ENCODE measurements at regions not wholly inside any gene's neighbourhood (a gene's known extent, or its start where the extent isn't known, plus 50 kb on each side); places are given as distances from the start of the nearest gene placed in this dataset.

DNA sequence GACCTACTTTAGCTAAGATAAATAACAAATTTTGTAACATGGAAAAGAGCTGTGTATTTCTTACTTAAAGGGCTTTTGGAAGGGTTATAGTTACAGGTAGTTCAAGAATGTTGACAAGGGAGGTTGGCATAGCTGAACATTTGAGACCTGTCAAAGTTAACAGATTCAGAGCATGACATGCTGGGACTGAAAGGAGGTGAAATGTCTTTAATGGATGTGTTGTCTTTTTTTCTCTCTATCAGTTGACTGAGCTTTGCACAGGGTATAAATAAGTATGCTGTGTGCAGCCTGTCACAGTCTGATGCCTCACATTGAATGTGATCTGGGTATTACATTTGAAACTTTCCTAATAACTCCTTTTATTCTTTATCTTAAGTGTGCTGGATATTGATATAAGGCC lies 411.9 kb upstream of the ZP4 start:
- DNase-seq (ENCODE audit: low read depth in 3 of 3) = no peak

GRCh38 chr1:238296371-238296770 lies 405.6 kb upstream of the ZP4 start:
- DNase-seq (ENCODE audit: low read depth in 3 of 3) = no peak

GRCh38 chr1:238293075-238293474 lies 402.4 kb upstream of the ZP4 start:
- no peak for DNase-seq (ENCODE audit: low read depth in 3 of 3)

GRCh38 chr1:238281418-238281817 lies 390.7 kb upstream of the ZP4 start:
- no peak for DNase-seq (ENCODE audit: low read depth in 3 of 3)

DNA sequence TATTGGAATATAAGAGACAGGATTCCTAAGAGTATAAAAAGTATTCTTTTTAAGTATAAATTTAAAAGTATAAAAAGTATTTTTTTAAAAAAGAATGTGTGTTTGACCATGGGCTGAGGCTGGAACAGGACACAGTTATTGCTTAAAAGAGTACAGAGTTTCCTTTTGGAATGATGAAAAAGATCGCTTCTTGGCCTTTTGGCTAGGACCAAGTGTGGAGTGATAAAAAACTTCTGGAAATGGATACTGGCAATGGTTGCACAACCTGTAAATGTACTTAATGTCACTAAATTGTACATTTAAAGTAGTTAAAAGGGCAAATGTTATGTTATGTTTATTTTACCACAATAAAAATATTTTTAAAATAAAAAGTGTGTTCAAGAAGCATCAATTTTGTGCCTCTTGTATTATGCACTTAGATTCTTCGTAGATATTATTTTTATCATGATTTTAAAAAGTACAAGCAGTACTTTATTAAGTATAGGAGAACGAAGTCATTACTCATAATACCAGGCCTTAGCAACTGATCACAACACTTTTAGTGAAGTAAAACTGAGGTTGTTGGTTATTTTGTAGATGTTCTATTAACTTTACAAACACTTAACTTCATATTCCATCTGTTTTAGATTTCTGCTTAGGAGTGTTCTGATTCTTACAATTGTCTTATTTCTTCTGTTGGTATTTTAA lies 389.1 kb upstream of the ZP4 start:
- no peak for DNase-seq (ENCODE audit: low read depth in 3 of 3)

GRCh38 chr1:238272145-238272544 lies 381.4 kb upstream of the ZP4 start:
- DNase-seq (ENCODE audit: low read depth in 3 of 3) = no peak

GRCh38 chr1:238265866-238266265 lies 375.1 kb upstream of the ZP4 start:
- no peak for DNase-seq (ENCODE audit: low read depth in 3 of 3)

GRCh38 chr1:238264951-238265350 lies 374.2 kb upstream of the ZP4 start:
- no peak for DNase-seq (ENCODE audit: low read depth in 3 of 3)

DNA sequence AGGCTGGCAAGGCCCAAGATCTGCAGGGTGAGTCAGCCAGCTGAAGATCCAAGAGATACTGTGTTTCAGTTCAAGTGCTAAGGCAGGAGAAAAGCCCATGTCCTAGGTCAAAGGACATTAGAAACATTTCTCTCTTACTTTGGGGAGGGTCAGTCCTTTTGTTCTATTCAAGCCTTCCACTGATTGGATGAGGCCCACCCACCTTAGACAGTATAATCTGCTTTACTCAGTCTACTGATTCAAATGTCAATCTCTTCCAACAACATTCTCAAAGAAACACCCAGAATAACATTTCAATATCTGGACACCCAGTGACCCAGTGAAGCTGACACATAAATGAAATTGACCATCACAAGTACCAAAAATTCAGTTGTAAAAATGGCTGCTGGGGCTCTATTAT lies 367.8 kb upstream of the ZP4 start:
- DNase-seq (ENCODE audit: low read depth in 3 of 3) = no peak

GRCh38 chr1:238257018-238257621 lies 366.4 kb upstream of the ZP4 start:
- no peak for DNase-seq (ENCODE audit: low read depth in 3 of 3)

GRCh38 chr1:238254935-238255334 lies 364.2 kb upstream of the ZP4 start:
- no peak for DNase-seq (ENCODE audit: low read depth in 3 of 3)

DNA sequence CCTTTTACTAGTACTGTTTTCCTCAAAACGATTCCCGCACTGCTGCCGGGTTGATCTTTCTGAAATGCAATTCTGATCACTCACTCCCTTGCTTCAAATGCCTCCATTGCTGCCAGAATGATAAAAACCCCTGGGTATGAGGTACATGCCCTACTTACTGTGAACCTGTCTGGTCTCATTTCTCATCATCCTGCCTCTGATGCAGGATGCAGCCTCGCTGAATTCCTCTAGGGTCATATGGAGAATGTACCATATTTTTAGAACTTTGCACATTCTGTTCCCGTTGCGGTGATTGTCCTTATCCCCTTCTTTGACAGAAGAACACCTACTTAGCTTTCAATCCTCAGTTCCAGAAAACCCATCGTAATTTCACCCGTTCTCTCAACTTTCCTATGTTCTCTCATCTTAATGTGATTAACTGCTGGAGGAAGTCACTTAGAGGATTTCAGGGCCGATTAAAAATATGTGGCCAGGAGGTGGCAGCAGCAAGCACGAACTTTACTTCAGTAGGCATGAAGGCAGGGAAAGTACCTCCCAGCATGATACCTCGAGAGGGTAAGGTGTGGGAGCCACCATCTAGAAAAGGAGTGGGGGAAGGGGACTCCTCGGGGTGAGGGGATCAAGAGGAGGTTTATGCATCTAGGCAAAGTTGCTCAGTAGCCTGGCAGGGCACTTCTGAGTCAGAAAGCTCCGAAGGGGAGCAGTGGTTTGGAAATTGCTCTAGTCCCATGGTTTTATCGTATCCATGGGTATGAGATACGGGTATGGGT lies 361.5 kb upstream of the ZP4 start:
- DNase-seq (ENCODE audit: low read depth in 3 of 3) = peak in 2 of 3 experiments; percentile 1 to 14

DNA sequence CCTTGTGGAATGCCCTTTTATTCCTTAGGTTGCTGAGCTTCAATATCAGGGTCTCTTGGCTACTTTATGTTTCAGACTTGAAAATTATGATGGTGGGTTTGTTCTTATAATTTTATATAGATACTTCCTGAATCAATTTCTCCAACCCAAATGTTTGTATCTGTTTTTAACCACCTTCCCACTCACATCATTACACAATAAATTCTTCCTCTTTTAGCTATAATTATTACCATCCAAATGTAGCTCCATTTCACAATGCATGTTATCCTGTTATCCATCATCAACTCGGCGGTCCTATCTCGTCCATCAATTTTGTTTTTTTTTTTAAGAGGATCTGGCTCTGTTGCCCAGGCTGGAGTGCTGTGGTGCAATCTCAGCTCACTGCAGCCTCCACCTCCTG lies 357.6 kb upstream of the ZP4 start:
- DNase-seq (ENCODE audit: low read depth in 3 of 3) = no peak

- DNase-seq (ENCODE audit: low read depth in 3 of 3) = no peak
Measured at GRCh38 chr1:238242181-238242580, 351.5 kb upstream of the ZP4 start.

DNA sequence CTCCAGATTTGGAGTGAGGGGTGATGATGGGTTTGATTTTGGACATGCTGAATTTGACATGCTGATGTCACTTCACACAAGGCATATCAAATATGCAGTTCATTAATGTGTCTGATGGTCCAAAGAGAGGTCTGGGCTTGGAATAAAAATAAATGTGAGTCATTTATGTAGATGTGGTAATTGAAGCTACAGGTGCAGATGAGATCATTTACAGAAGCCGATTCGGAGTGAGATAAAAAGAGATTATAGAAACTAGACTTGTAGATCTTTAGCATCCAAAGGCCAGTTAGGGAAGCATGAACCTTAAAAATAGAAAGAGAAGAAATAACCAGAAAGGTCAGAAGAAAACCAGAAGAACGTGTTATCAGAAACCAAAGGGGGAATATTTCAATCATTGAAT lies 350.9 kb upstream of the ZP4 start:
- no peak for DNase-seq (ENCODE audit: low read depth in 3 of 3)

- DNase-seq (ENCODE audit: low read depth in 3 of 3) = no peak
Measured at GRCh38 chr1:238239343-238239742, 348.6 kb upstream of the ZP4 start.

GRCh38 chr1:238233966-238234365 lies 343.2 kb upstream of the ZP4 start:
- no peak for DNase-seq (ENCODE audit: low read depth in 3 of 3)

DNA sequence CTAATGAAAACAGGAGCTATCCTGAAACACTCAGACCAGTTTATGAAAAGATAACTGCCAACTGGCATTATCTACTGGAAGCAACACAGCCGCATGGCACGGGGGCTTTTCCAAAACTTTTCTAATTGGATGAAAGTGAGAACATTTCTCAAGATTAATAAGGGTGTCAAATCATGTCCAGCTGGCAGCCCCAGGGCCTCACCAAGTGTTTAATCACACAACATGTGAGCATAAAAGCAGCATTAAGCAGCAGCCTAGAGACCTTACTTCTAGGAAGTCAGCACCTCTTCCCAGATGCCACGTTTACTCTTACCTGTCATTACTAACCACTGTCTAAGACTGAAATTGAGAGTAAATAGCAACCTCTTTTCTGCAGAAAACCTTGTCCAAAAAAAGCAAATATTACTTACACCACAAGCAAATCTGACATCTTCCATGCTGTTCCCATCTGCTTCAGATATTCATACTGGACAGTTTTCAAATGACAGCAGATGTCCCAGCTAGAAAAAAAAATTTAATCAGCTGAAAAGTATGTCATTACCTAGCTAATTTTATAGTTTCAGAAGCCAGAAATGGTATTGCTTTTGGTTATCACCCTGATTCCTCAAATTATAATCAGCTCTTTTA lies 341.5 kb upstream of the ZP4 start:
- DNase-seq (ENCODE audit: low read depth in 3 of 3) = no peak

- no peak for DNase-seq (ENCODE audit: low read depth in 3 of 3)
Measured at GRCh38 chr1:238226810-238227209, 336.1 kb upstream of the ZP4 start.

DNA sequence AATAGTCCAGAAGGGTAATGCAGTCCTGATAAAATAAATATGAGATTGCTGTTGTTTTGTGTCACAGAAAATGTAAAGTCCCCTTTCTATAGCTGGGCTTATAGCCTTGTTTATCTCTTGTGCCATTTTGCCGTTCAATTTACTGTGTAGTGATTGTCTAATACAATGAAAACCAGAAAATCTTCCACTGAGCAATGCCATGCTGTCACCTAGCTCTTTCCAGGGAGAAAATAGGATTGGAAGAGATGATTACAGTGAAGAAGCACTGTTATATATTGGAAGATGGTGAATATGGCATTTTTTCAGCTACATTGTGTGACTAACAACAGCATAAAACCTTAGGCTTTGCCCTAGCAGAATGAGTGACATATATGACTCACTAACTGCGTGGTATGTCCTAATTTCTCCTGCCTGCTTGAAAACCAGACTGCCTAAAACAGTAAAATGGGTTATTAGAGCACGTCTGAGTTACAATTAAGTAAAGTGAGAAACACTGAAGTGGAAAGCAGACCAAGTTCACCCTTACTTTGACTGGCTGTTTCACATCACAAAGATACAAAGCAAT lies 332.4 kb upstream of the ZP4 start:
- DNase-seq (ENCODE audit: low read depth in 3 of 3) = no peak

DNA sequence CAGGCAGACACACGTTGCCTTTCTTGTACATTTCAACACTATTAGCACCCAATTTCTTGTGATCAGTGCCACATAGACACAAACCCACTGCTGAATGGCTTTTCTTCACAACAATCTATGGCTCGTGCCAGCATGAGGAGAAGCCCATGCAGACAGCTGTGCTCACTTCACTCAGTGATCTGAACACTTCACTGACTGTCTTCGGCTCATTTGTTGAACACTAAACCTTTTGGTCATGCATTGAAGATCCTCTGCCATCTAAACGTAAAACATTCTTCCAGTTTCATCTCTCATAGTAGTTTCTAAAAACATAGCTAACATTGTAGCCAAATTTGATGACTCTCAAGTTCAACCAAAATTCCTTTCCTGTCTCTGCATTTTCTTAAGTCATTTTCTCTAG lies 331.0 kb upstream of the ZP4 start:
- no peak for DNase-seq (ENCODE audit: low read depth in 3 of 3)

- no peak for DNase-seq (ENCODE audit: low read depth in 3 of 3)
Measured at GRCh38 chr1:238214449-238214848, 323.7 kb upstream of the ZP4 start.
